ENCODE measurements at regions not wholly inside any gene's neighbourhood (a gene's known extent, or its start where the extent isn't known, plus 50 kb on each side); places are given as distances from the start of the nearest gene placed in this dataset.
"Not testable (repeated sequence)": the region's sequence is repeated elsewhere in the genome, so short reads cannot be mapped to it uniquely, and the experiment has no call there.

GRCh38 chr2:182477774-182478173 lies 50.9 kb upstream of the PDE1A start:
- no peak for DNase-seq

GRCh38 chr2:182481676-182482075 lies 54.8 kb upstream of the PDE1A start:
- no peak for DNase-seq

- no peak for DNase-seq
Measured at GRCh38 chr2:182482511-182482910, 55.7 kb upstream of the PDE1A start.

GRCh38 chr2:182496596-182496995 lies 69.8 kb upstream of the PDE1A start:
- no peak for DNase-seq

- no peak for DNase-seq
Measured at GRCh38 chr2:182499706-182500470, 73.1 kb upstream of the PDE1A start.

- DNase-seq, result no peak
Measured at GRCh38 chr2:182503886-182504285, 77.0 kb upstream of the PDE1A start.

GRCh38 chr2:182504903-182505302 lies 78.1 kb upstream of the PDE1A start:
- DNase-seq, result no peak

- DNase-seq, result no peak
Measured at GRCh38 chr2:182506606-182507005, 79.8 kb upstream of the PDE1A start.

- not testable (repeated sequence) for DNase-seq
Measured at GRCh38 chr2:182508583-182508982, 81.7 kb upstream of the PDE1A start.

GRCh38 chr2:182509216-182509615 lies 82.4 kb upstream of the PDE1A start:
- DNase-seq, result no peak

- peak in 1 of 2 experiments; percentile 63 for DNase-seq
Measured at GRCh38 chr2:182521453-182522404, 94.9 kb upstream of the PDE1A start.

- DNase-seq, result peak; percentile 36 to 70
Measured at GRCh38 chr2:182522405-182522896, 95.6 kb upstream of the PDE1A start.

GRCh38 chr2:182522972-182523473 lies 96.2 kb upstream of the PDE1A start:
- DNase-seq, result peak; percentile 49 to 81

GRCh38 chr2:182530636-182531035 lies 103.8 kb upstream of the PDE1A start:
- DNase-seq, result no peak

GRCh38 chr2:182540252-182540651 lies 113.4 kb upstream of the PDE1A start:
- no peak for DNase-seq

GRCh38 chr2:182541268-182541667 lies 114.4 kb upstream of the PDE1A start:
- no peak for DNase-seq

GRCh38 chr2:182542501-182543258 lies 115.8 kb upstream of the PDE1A start:
- DNase-seq, result no peak

- DNase-seq, result no peak
Measured at GRCh38 chr2:182543741-182544525, 117.1 kb upstream of the PDE1A start.

- no peak for DNase-seq
Measured at GRCh38 chr2:182545420-182546167, 118.8 kb upstream of the PDE1A start.

GRCh38 chr2:182548031-182548950 lies 121.5 kb upstream of the PDE1A start:
- DNase-seq, result no peak
